OCI-LY7 (cell line): ENCODE measurements at regions not wholly inside any gene's neighbourhood (a gene's known extent, or its start where the extent isn't known, plus 50 kb on each side); places are given as distances from the start of the nearest gene placed in this dataset.
"Not testable (repeated sequence)": the region's sequence is repeated elsewhere in the genome, so short reads cannot be mapped to it uniquely, and the experiment has no call there.

Experiments
- BruUV-seq: library from RNA; stranded (reverse); fragments of 400-500 nt; replicated peaks from 2 replicates; lab custom pipeline; 2021; lab: Mats Ljungman, UMichigan
- CTCF ChIA-PET: fragments of 300-600 bp; sonication (Branson Sonifier 250); formaldehyde crosslinking; loops from one replicate; lab custom pipeline; 2022; ENCODE audit warnings: antibody characterized with exemption; ENCODE audit not compliant: unreplicated experiment; lab: Charles Lee
- POLR2A ChIA-PET: fragments of 300-600 bp; sonication (Branson Sonifier 250); formaldehyde crosslinking; loops from one replicate; lab custom pipeline; 2022; ENCODE audit warnings: antibody characterized with exemption; lab: Charles Lee
- DNase-seq: peaks from one replicate; pipeline ENCODE4 v3.0.0-alpha.2; 2015; ENCODE audit warnings: low spot score
- H2AFZ ChIP-seq: fragments of 200-600 bp; sonication (generic), shearing (Covaris generic); 2 replicates; pipeline ENCODE4 v1.6.1; 2014; ENCODE audit warnings: mild to moderate bottlenecking, antibody characterized with exemption, low read length, moderate library complexity
- H3K27ac ChIP-seq: fragments of 200-600 bp; sonication (generic); 2 replicates; pipeline ENCODE4 v1.5.1; 2014; ENCODE audit warnings: mixed run types, low read depth, mild to moderate bottlenecking, moderate library complexity, low read length, inconsistent platforms; ENCODE audit not compliant: poor library complexity, severe bottlenecking
- H3K36me3 ChIP-seq: fragments of 200-600 bp; sonication (generic); 2 replicates; pipeline ENCODE4 v1.6.1; 2014; ENCODE audit warnings: mild to moderate bottlenecking, antibody characterized with exemption, low read length, moderate library complexity, mixed read lengths; ENCODE audit not compliant: insufficient read depth
- H3K4me1 ChIP-seq: fragments of 200-600 bp; sonication (generic); 2 replicates; pipeline ENCODE4 v1.5.1; 2014; ENCODE audit warnings: mild to moderate bottlenecking, low read length; ENCODE audit not compliant: insufficient read depth, poor library complexity, severe bottlenecking
- H3K4me2 ChIP-seq: fragments of 200-600 bp; sonication (generic); 2 replicates; pipeline ENCODE4 v1.6.1; 2014; ENCODE audit warnings: mild to moderate bottlenecking, low read length
- H3K4me3 ChIP-seq: fragments of 200-600 bp; sonication (generic); 2 replicates; pipeline ENCODE4 v1.5.1; 2014; ENCODE audit warnings: mild to moderate bottlenecking, low read depth, low read length; ENCODE audit not compliant: poor library complexity, severe bottlenecking
- H3K79me2 ChIP-seq: fragments of 200-600 bp; sonication (generic); 2 replicates; pipeline ENCODE4 v1.6.1; 2016; ENCODE audit warnings: low read depth, mild to moderate bottlenecking, low read length, moderate library complexity, mixed read lengths; ENCODE audit not compliant: insufficient read depth
- H3K9me2 ChIP-seq: fragments of 200-600 bp; sonication (generic); 2 replicates; pipeline ENCODE4 v1.6.1; 2016; ENCODE audit warnings: mild to moderate bottlenecking, low read length, mixed read lengths; ENCODE audit not compliant: insufficient read depth
- H3K9me3 ChIP-seq: fragments of 200-600 bp; sonication (generic); 2 replicates; pipeline ENCODE4 v1.6.1; 2014; ENCODE audit warnings: mild to moderate bottlenecking, mixed run types, low read length, mixed read lengths
- H4K20me1 ChIP-seq: fragments of 200-600 bp; sonication (generic); 2 replicates; pipeline ENCODE4 v1.6.1; 2014; ENCODE audit warnings: mild to moderate bottlenecking, antibody characterized with exemption, low read length, moderate library complexity, mixed read lengths; ENCODE audit not compliant: insufficient read depth
- EZH2phosphoT487 ChIP-seq: fragments of 200-600 bp; sonication (generic); IDR thresholded peaks from 2 replicates; pipeline ENCODE4 v1.6.1; 2018; ENCODE audit warnings: low read depth, borderline replicate concordance, mild to moderate bottlenecking, mixed run types, antibody characterized with exemption, low read length, moderate library complexity, mixed read lengths
- intact Hi-C: fragments of 100-400 bp; cut with micrococcal nuclease; formaldehyde crosslinking; loops from one replicate; pipeline ENCODE4 v1.10.0; 2022; ENCODE audit not compliant: unreplicated experiment
- TF ChIP-seq, protein P1 (sequence below): fragments of 200-600 bp; sonication (generic); conservative IDR thresholded peaks from 2 replicates; pipeline ENCODE4 v1.5.1; 2014; ENCODE audit warnings: mild to moderate bottlenecking, antibody characterized with exemption, low read length, moderate library complexity, mixed read lengths

DNA sequence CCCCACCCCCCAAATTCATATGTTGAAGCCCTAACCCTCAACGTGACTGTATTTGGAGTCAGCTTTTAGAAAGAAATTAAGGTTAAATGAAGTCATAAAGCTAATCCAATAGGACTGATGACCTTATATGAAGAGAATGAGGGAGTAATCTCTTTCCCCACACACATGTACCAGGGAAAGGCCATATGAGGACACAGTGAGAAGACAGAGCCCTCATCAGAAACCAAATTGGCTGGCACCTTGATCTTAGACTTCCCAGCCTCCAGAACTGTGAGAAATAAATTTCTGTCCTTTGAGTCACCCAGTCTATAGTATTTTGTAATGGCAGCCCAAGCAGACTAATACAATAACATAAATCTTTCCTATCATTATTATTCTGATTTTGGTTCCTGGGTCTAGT is 194.7 kb upstream of the NANOGP8 start:
- no peaks in the 10 kb centered on the region for H3K9me3 ChIP-seq
- POLR2A ChIA-PET, result no interaction called here
- no peaks in the 10 kb centered on the region for H3K4me1 ChIP-seq
- no peak for DNase-seq
- H3K9me2 ChIP-seq, result no peaks in the 10 kb centered on the region
- H2AFZ ChIP-seq, result no peak overlapping the region
- H3K36me3 ChIP-seq, result no peaks in the 10 kb centered on the region
- intact Hi-C loops, result no loop called here
- no peak overlapping the region for H3K4me3 ChIP-seq
- BruUV-seq, result no TSS peak
- no peaks in the 10 kb centered on the region for H4K20me1 ChIP-seq
- no peak overlapping the region for H3K27ac ChIP-seq
- H3K4me2 ChIP-seq, result no peak overlapping the region
- H3K79me2 ChIP-seq, result no peaks in the 10 kb centered on the region
- TF ChIP-seq, protein P1, sequence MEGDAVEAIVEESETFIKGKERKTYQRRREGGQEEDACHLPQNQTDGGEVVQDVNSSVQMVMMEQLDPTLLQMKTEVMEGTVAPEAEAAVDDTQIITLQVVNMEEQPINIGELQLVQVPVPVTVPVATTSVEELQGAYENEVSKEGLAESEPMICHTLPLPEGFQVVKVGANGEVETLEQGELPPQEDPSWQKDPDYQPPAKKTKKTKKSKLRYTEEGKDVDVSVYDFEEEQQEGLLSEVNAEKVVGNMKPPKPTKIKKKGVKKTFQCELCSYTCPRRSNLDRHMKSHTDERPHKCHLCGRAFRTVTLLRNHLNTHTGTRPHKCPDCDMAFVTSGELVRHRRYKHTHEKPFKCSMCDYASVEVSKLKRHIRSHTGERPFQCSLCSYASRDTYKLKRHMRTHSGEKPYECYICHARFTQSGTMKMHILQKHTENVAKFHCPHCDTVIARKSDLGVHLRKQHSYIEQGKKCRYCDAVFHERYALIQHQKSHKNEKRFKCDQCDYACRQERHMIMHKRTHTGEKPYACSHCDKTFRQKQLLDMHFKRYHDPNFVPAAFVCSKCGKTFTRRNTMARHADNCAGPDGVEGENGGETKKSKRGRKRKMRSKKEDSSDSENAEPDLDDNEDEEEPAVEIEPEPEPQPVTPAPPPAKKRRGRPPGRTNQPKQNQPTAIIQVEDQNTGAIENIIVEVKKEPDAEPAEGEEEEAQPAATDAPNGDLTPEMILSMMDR, result no peak
- no peak for TF ChIP-seq EZH2phosphoT487
- CTCF ChIA-PET, result no interaction called here

DNA sequence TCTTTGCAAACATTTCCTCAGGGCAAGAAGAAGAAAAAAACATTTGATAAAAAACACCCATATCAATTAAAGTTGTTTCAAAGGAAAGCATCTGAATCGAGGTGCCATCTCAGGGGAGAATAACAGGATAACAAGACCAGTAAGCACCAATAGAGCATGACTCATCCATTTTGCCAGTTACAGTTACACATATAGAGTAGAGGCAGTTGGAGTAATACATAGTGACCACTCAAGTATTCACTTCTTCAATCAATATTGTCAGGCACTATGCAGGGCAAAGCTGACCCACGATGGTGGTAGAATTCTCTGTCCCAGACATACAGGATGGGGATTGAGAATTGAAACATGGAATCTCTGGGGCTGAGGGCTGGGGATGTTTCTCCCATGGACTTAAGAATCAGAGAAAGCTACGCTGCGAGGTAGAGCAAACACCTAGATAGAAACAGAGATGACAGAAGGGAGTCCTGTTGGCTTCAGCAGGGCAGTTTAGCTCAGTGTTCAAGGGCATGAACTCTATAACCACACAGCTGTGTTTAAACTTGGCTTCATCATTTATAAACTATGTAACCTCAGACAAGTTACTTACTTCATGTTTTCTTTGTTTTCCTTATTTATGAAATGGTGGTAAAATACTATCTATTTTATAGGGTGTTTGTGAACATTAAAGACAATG is 186.4 kb upstream of the NANOGP8 start:
- Histone ChIP-seq H3K9me2 (no peaks in the 10 kb centered on the region), H3K36me3 (no peaks in the 10 kb centered on the region), H4K20me1 (no peaks in the 10 kb centered on the region), H3K9me3 (no peaks in the 10 kb centered on the region), H3K4me1 (no peaks in the 10 kb centered on the region), H3K4me2 (no peak overlapping the region), H3K27ac (no peak overlapping the region), H3K79me2 (no peaks in the 10 kb centered on the region), H3K4me3 (no peak overlapping the region), H2AFZ (no peak overlapping the region)
- no peak for TF ChIP-seq EZH2phosphoT487
- TF ChIP-seq, protein P1, result no peak
- BruUV-seq, result no TSS peak
- ChIA-PET POLR2A (interaction anchor here (0.6 kb wide), 1 partner anchor 382 kb away, joined by 3 read pairs; no protein-coding TSS in a partner anchor), CTCF (no interaction called here)
- no peak for DNase-seq
- intact Hi-C loops, result no loop called here

GRCh38 chr15:35260941-35261340 is 175.8 kb upstream of the NANOGP8 start:
- no peaks in the 10 kb centered on the region for H3K79me2 ChIP-seq
- intact Hi-C loops, result no loop called here
- no peaks in the 10 kb centered on the region for H3K9me3 ChIP-seq
- H3K36me3 ChIP-seq, result no peaks in the 10 kb centered on the region
- ChIA-PET POLR2A (no interaction called here), CTCF (no interaction called here)
- no peaks in the 10 kb centered on the region for H3K4me1 ChIP-seq
- DNase-seq, result no peak
- no peaks in the 10 kb centered on the region for H4K20me1 ChIP-seq
- H3K9me2 ChIP-seq, result no peaks in the 10 kb centered on the region
- BruUV-seq, result no TSS peak
- H3K4me3 ChIP-seq, result no peak overlapping the region
- no peak overlapping the region for H3K4me2 ChIP-seq
- TF ChIP-seq EZH2phosphoT487, result no peak
- TF ChIP-seq, protein P1, result no peak
- no peak overlapping the region for H3K27ac ChIP-seq
- no peak overlapping the region for H2AFZ ChIP-seq

GRCh38 chr15:35260274-35260673 is 175.2 kb upstream of the NANOGP8 start:
- H3K9me2 ChIP-seq, BruUV-seq, H3K79me2 ChIP-seq, H3K4me1 ChIP-seq, H3K4me2 ChIP-seq, H3K36me3 ChIP-seq, H3K9me3 ChIP-seq, DNase-seq, H2AFZ ChIP-seq, intact Hi-C loops, POLR2A ChIA-PET, H3K27ac ChIP-seq, H3K4me3 ChIP-seq, CTCF ChIA-PET, H4K20me1 ChIP-seq: not testable (repeated sequence)
